ENCODE measurements at regions not wholly inside any gene's neighbourhood (a gene's known extent, or its start where the extent isn't known, plus 50 kb on each side); places are given as distances from the start of the nearest gene placed in this dataset.

DNA sequence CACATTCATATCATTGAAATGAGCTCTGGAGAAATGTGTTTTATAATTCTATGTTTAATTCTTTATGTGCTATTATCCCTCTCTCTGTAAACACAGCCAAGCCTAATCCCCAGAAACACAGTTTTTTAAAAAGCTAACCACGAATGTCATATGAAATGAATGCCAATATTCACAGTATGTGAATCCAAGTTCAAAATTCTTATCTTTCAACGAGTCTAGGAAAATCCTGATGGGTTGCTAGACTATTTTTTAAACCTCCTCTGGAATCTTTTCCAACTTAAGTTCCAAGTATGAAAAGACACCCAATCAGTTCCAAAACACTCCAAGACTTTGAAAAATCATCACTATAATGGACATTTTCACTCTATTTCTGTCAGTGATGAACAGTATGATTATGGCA, 689.3 kb downstream of the HACE1 start:
- H3K4me1 ChIP-seq (ENCODE audit: control insufficient read depth in 5 of 5, insufficient read depth in 5 of 5, low read length in 5 of 5), result no peaks in the 10 kb centered on the region
- no peaks in the 10 kb centered on the region for H3K36me3 ChIP-seq (ENCODE audit: control insufficient read depth in 4 of 4, insufficient read depth in 4 of 4, low read length in 4 of 4)
- H3K27me3 ChIP-seq (ENCODE audit: control insufficient read depth in 3 of 3, insufficient read depth in 3 of 3, low read length in 2 of 3), result no peaks in the 10 kb centered on the region
- H3K9me3 ChIP-seq (ENCODE audit: control insufficient read depth in 4 of 4, insufficient read depth in 3 of 4, low read length in 3 of 4), result peaks cover 0 to 4% (median 0%) of the 10 kb centered on the region in 4 donors
- ATAC-seq (ENCODE audit: insufficient read depth, low FRiP score) (no peak), DNase-seq (peak in 2 of 3 donors; percentile 22 to 56)
- no peak overlapping the region for H3K9ac ChIP-seq (ENCODE audit: insufficient read depth in 1 of 2, low read length in 2 of 2)
- WGBS, 2 donors, result 37 to 68% methylated on average over 2 of the region's 2 CpGs
- no peak overlapping the region for H3K4me3 ChIP-seq
- TF ChIP-seq, protein P1, sequence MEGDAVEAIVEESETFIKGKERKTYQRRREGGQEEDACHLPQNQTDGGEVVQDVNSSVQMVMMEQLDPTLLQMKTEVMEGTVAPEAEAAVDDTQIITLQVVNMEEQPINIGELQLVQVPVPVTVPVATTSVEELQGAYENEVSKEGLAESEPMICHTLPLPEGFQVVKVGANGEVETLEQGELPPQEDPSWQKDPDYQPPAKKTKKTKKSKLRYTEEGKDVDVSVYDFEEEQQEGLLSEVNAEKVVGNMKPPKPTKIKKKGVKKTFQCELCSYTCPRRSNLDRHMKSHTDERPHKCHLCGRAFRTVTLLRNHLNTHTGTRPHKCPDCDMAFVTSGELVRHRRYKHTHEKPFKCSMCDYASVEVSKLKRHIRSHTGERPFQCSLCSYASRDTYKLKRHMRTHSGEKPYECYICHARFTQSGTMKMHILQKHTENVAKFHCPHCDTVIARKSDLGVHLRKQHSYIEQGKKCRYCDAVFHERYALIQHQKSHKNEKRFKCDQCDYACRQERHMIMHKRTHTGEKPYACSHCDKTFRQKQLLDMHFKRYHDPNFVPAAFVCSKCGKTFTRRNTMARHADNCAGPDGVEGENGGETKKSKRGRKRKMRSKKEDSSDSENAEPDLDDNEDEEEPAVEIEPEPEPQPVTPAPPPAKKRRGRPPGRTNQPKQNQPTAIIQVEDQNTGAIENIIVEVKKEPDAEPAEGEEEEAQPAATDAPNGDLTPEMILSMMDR (IDR thresholded peaks at IDR 0.05; ENCODE audit: control extremely low read depth, extremely low read depth), result no peak
- no peak overlapping the region for H3K27ac ChIP-seq (ENCODE audit: low read depth in 1 of 2, low read length in 1 of 2)

DNA sequence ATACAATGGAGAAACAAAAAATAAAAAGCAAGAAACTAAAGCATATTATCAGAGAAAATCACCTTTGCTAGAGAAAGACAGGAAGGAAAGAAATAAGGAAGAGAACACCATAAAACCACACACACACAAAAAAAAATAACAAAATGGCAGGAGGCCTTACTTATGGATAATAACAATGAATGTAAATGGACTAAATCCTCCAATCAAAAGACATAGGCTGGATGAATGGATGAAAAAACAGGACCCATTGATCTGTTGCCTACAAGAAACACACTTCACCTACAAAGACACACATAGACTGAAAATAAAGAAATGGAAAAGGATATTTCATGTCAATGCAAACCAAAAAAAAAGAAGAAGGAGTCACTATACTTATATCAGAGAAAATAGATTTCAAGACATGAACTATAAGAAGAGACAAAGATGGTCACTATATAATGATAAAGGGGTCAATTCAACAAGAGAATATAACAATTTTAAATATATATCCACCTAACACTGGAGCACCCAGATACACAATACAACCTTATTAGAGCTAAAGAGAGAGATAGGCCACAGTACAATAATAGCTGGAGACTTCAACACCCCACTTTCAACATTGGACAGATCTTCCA, 693.6 kb downstream of the HACE1 start:
- Histone ChIP-seq H3K9ac (ENCODE audit: insufficient read depth in 1 of 2, low read length in 2 of 2) (no peak overlapping the region), H3K4me1 (ENCODE audit: control insufficient read depth in 5 of 5, insufficient read depth in 5 of 5, low read length in 5 of 5) (no peaks in the 10 kb centered on the region), H3K27ac (ENCODE audit: low read depth in 1 of 2, low read length in 1 of 2) (no peak overlapping the region), H3K36me3 (ENCODE audit: control insufficient read depth in 4 of 4, insufficient read depth in 4 of 4, low read length in 4 of 4) (no peaks in the 10 kb centered on the region), H3K9me3 (ENCODE audit: control insufficient read depth in 4 of 4, insufficient read depth in 3 of 4, low read length in 3 of 4) (peaks cover 0 to 13% (median 4%) of the 10 kb centered on the region in 4 donors), H3K4me3 (no peak overlapping the region), H3K27me3 (ENCODE audit: control insufficient read depth in 3 of 3, insufficient read depth in 3 of 3, low read length in 2 of 3) (no peaks in the 10 kb centered on the region)
- TF ChIP-seq, protein P1 (IDR thresholded peaks at IDR 0.05; ENCODE audit: control extremely low read depth, extremely low read depth), result no peak
- DNase-seq, result no peak
- no peak for ATAC-seq (ENCODE audit: insufficient read depth, low FRiP score)

DNA sequence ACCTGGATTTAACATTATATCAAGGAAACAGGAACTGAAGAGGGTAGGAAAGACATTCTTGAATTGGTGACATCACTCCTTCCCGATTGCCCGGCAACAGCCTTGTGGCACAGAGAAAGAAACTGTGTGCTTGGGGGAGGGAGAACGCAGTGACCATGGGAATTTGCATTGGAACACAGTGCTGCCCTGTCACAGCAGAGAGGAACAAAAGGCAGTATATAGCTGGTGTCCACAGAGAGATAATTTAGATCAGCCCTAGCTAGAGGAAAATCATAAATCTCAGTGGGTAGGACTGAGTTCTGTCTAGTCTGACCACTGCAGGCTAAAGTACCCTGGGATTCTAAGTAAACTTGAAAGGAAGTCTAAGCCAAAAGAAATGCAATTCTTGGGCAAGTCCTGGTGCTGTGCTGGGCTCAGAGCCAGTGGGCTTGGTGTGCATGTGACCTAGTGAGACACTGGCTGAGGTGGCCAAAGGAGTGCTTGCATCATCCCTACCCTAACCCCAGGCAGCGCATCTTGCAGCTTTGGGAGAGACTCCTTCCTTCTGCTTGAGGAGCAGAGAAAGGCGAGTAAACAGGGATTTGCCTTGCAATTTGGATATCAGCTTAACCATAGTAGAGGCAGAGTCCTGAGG, 697.6 kb downstream of the HACE1 start:
- no peaks in the 10 kb centered on the region for H3K36me3 ChIP-seq (ENCODE audit: control insufficient read depth in 4 of 4, insufficient read depth in 4 of 4, low read length in 4 of 4)

More for the DNA sequence above, 697.6 kb downstream of the HACE1 start:
- TF ChIP-seq, protein P1 (IDR thresholded peaks at IDR 0.05; ENCODE audit: control extremely low read depth, extremely low read depth), result no peak
- Histone ChIP-seq H3K4me1 (ENCODE audit: control insufficient read depth in 5 of 5, insufficient read depth in 5 of 5, low read length in 5 of 5) (no peaks in the 10 kb centered on the region), H3K27me3 (ENCODE audit: control insufficient read depth in 3 of 3, insufficient read depth in 3 of 3, low read length in 2 of 3) (no peaks in the 10 kb centered on the region), H3K9me3 (ENCODE audit: control insufficient read depth in 4 of 4, insufficient read depth in 3 of 4, low read length in 3 of 4) (peaks cover 0 to 13% (median 4%) of the 10 kb centered on the region in 4 donors), H3K27ac (ENCODE audit: low read depth in 1 of 2, low read length in 1 of 2) (no peak overlapping the region), H3K9ac (ENCODE audit: insufficient read depth in 1 of 2, low read length in 2 of 2) (no peak overlapping the region), H3K4me3 (no peak overlapping the region)
- WGBS, 2 donors, result 90 to 91% methylated on average over 5 of the region's 5 CpGs
- ATAC-seq (ENCODE audit: insufficient read depth, low FRiP score) (no peak), DNase-seq (no peak)
